OCI-LY1 (cell line): ENCODE measurements at regions not wholly inside any gene's neighbourhood (a gene's known extent, or its start where the extent isn't known, plus 50 kb on each side); places are given as distances from the start of the nearest gene placed in this dataset.
"Not testable (repeated sequence)": the region's sequence is repeated elsewhere in the genome, so short reads cannot be mapped to it uniquely, and the experiment has no call there.

Source experiments
- H2AFZ ChIP-seq: fragments of 200-600 bp; sonication (generic), shearing (Covaris generic); 2 replicates; pipeline ENCODE4 v1.6.0; 2014; ENCODE audit warnings: antibody characterized with exemption, mild to moderate bottlenecking, low read length
- H3F3A ChIP-seq: fragments of 200-600 bp; sonication (generic), shearing (Covaris generic); 2 replicates; pipeline ENCODE4 v1.6.0; 2014; ENCODE audit warnings: mild to moderate bottlenecking, antibody characterized with exemption, low read length, moderate library complexity; ENCODE audit not compliant: insufficient read depth
- H3K27ac ChIP-seq: fragments of 200-600 bp; sonication (generic); 2 replicates; pipeline ENCODE4 v1.5.1; 2014; ENCODE audit warnings: low read length, mixed run types, mild to moderate bottlenecking, low read depth; ENCODE audit not compliant: poor library complexity, severe bottlenecking
- H3K27me3 ChIP-seq: fragments of 200-600 bp; sonication (generic); 2 replicates; pipeline ENCODE4 v1.6.0; 2014; ENCODE audit warnings: antibody characterized with exemption, mild to moderate bottlenecking, low read length, moderate library complexity; ENCODE audit not compliant: insufficient read depth
- H3K36me3 ChIP-seq: fragments of 200-600 bp; sonication (generic); 2 replicates; pipeline ENCODE4 v1.6.1; 2014; ENCODE audit warnings: mild to moderate bottlenecking, antibody characterized with exemption, low read length, moderate library complexity, mixed read lengths; ENCODE audit not compliant: insufficient read depth
- H3K4me1 ChIP-seq: fragments of 200-600 bp; sonication (generic); 2 replicates; pipeline ENCODE4 v1.5.1; 2014; ENCODE audit warnings: mild to moderate bottlenecking, low read length, moderate library complexity; ENCODE audit not compliant: insufficient read depth, severe bottlenecking
- H3K4me2 ChIP-seq: fragments of 200-600 bp; sonication (generic), shearing (Covaris generic); 2 replicates; pipeline ENCODE4 v1.6.1; 2014; ENCODE audit warnings: low read length
- H3K4me3 ChIP-seq: fragments of 200-600 bp; sonication (generic); 2 replicates; pipeline ENCODE4 v1.5.1; 2014; ENCODE audit warnings: low read length, low read depth, mild to moderate bottlenecking, mixed read lengths; ENCODE audit not compliant: poor library complexity, severe bottlenecking
- H3K79me2 ChIP-seq: fragments of 200-600 bp; shearing (Covaris generic); 2 replicates; pipeline ENCODE4 v1.6.1; 2016; ENCODE audit warnings: mixed run types, low read length, mixed read lengths; ENCODE audit not compliant: insufficient read depth
- H3K9ac ChIP-seq: fragments of 200-600 bp; sonication (generic), shearing (Covaris generic); 2 replicates; pipeline ENCODE4 v1.6.1; 2014; ENCODE audit warnings: mild to moderate bottlenecking, low read length, mixed read lengths
- H3K9me2 ChIP-seq: fragments of 200-600 bp; sonication (generic), shearing (Covaris generic); 2 replicates; pipeline ENCODE4 v1.6.1; 2014; ENCODE audit warnings: low read depth, mild to moderate bottlenecking, low read length, mixed read lengths
- H3K9me3 ChIP-seq: fragments of 200-600 bp; shearing (Covaris generic); 2 replicates; pipeline ENCODE4 v1.6.1; 2014; ENCODE audit warnings: low read length, mixed read lengths
- H4K20me1 ChIP-seq: fragments of 200-600 bp; sonication (generic), shearing (Covaris generic); 2 replicates; pipeline ENCODE4 v1.6.0; 2016; ENCODE audit warnings: mild to moderate bottlenecking, low read length; ENCODE audit not compliant: insufficient read depth
- CTCF ChIP-seq: fragments of 200-600 bp; sonication (generic), shearing (Covaris generic); IDR thresholded peaks from 2 replicates; pipeline ENCODE4 v1.5.1; 2017; ENCODE audit warnings: mild to moderate bottlenecking, antibody characterized with exemption, low read length, moderate library complexity, mixed read lengths
- EZH2 ChIP-seq: fragments of 200-600 bp; sonication (generic), shearing (Covaris generic); IDR thresholded peaks from 2 replicates; pipeline ENCODE4 v1.8.0; 2017; ENCODE audit warnings: borderline replicate concordance, mixed run types, mild to moderate bottlenecking, antibody characterized with exemption, low read length, moderate library complexity, mixed read lengths

- Histone ChIP-seq H3K9ac (no peak overlapping the region), H3K79me2 (no peaks in the 10 kb centered on the region), H3K4me2 (no peak overlapping the region), H4K20me1 (no peaks in the 10 kb centered on the region), H3K27me3 (no peaks in the 10 kb centered on the region), H3K9me3 (no peaks in the 10 kb centered on the region), H2AFZ (no peak overlapping the region), H3K4me3 (no peak overlapping the region), H3K36me3 (no peaks in the 10 kb centered on the region), H3K9me2 (no peaks in the 10 kb centered on the region), H3K27ac (no peak overlapping the region), H3K4me1 (no peaks in the 10 kb centered on the region), H3F3A (no peaks in the 10 kb centered on the region)
- TF ChIP-seq CTCF, result no peak
- TF ChIP-seq EZH2, result no peak
Measured at GRCh38 chr3:87949189-87949878, 109.5 kb downstream of the CGGBP1 start.

GRCh38 chr3:87946007-87946406 is 112.8 kb downstream of the CGGBP1 start:
- not testable (repeated sequence) for H3F3A ChIP-seq, H3K4me3 ChIP-seq, H3K36me3 ChIP-seq, H3K4me1 ChIP-seq, H2AFZ ChIP-seq, H3K4me2 ChIP-seq, H3K9me2 ChIP-seq, H3K9ac ChIP-seq, H3K27ac ChIP-seq, H3K79me2 ChIP-seq, H4K20me1 ChIP-seq, H3K27me3 ChIP-seq, H3K9me3 ChIP-seq

GRCh38 chr3:87942256-87942655 is 116.5 kb downstream of the CGGBP1 start:
- H3K27ac ChIP-seq, H2AFZ ChIP-seq, H3K9me2 ChIP-seq, H3K27me3 ChIP-seq, H3K4me3 ChIP-seq, H3K79me2 ChIP-seq, H3K4me2 ChIP-seq, H4K20me1 ChIP-seq, H3K9me3 ChIP-seq, H3F3A ChIP-seq, H3K4me1 ChIP-seq, H3K36me3 ChIP-seq, H3K9ac ChIP-seq: not testable (repeated sequence)

DNA sequence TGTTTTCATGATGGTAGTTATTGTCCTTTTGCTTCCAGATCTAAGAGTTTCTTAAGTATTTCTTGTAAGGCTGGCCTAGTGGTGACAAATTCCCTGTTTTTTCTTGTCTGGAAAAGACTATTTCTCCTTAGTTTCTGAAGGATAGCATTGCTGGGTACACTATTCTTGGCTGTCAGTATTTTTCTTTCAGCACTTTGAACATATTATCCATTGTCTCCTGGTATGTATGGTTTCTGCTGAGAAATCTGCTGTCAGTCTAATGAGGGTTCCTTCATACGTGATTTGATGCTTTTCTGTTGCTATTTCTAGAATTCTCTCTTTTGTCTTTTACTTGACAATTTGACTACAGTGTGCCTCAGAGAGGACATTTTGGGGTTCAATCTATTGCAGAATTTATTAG is 134.3 kb downstream of the CGGBP1 start:
- Histone ChIP-seq H3K36me3 (no peaks in the 10 kb centered on the region), H2AFZ (no peak overlapping the region), H3K27ac (no peak overlapping the region), H3K9ac (no peak overlapping the region), H3K79me2 (no peaks in the 10 kb centered on the region), H3K9me2 (no peaks in the 10 kb centered on the region), H3F3A (no peaks in the 10 kb centered on the region), H3K4me3 (no peak overlapping the region), H3K9me3 (no peaks in the 10 kb centered on the region), H3K4me1 (no peaks in the 10 kb centered on the region), H3K4me2 (no peak overlapping the region), H3K27me3 (no peaks in the 10 kb centered on the region), H4K20me1 (no peaks in the 10 kb centered on the region)
- no peak for TF ChIP-seq EZH2
- TF ChIP-seq CTCF, result no peak
